Stimulated activated CD4-positive, alpha-beta T cell treated with anti-CD3 and anti-CD28 coated beads, TNF-alpha, amount 100 ng/mL, for 48 hours (primary cell): ENCODE measurements at regions not wholly inside any gene's neighbourhood (a gene's known extent, or its start where the extent isn't known, plus 50 kb on each side); places are given as distances from the start of the nearest gene placed in this dataset.

Experiments
- DNase-seq, 3 donors: peaks; one replicate each; pipeline ENCODE4 v3.0.0-alpha.2; 2020; ENCODE audit warnings: low read depth in 3 of 3

GRCh38 chr2:8395718-8396117, 286.1 kb upstream of the ID2 start:
- no peak for DNase-seq

GRCh38 chr2:8398040-8398668, 283.7 kb upstream of the ID2 start:
- no peak for DNase-seq

- DNase-seq: no peak
These were observed 282.1 kb upstream of the ID2 start for GRCh38 chr2:8399731-8400130.

- no peak for DNase-seq
These were observed 281.7 kb upstream of the ID2 start for GRCh38 chr2:8400196-8400595.

- no peak for DNase-seq
These were observed 279.6 kb upstream of the ID2 start for GRCh38 chr2:8402222-8402621.

- no peak for DNase-seq
These were observed 278.0 kb upstream of the ID2 start for GRCh38 chr2:8403876-8404275.

GRCh38 chr2:8405334-8405733, 276.5 kb upstream of the ID2 start:
- no peak for DNase-seq

GRCh38 chr2:8406271-8406670, 275.6 kb upstream of the ID2 start:
- DNase-seq: no peak

- no peak for DNase-seq
These were observed 274.5 kb upstream of the ID2 start for GRCh38 chr2:8407332-8407731.

GRCh38 chr2:8408560-8409460, 273.0 kb upstream of the ID2 start:
- DNase-seq: peak; percentile 66 to 82 (median 70)

- no peak for DNase-seq
These were observed 272.2 kb upstream of the ID2 start for GRCh38 chr2:8409461-8410260.

GRCh38 chr2:8412082-8412481, 269.8 kb upstream of the ID2 start:
- no peak for DNase-seq

- no peak for DNase-seq
These were observed 269.3 kb upstream of the ID2 start for GRCh38 chr2:8412586-8412985.

GRCh38 chr2:8413589-8414135, 268.2 kb upstream of the ID2 start:
- no peak for DNase-seq

- DNase-seq: no peak
These were observed 266.6 kb upstream of the ID2 start for GRCh38 chr2:8414946-8415879.

GRCh38 chr2:8416001-8416571, 265.8 kb upstream of the ID2 start:
- no peak for DNase-seq

- no peak for DNase-seq
These were observed 264.7 kb upstream of the ID2 start for GRCh38 chr2:8416849-8417832.

GRCh38 chr2:8418721-8419120, 263.1 kb upstream of the ID2 start:
- no peak for DNase-seq

GRCh38 chr2:8421658-8422449, 260.0 kb upstream of the ID2 start:
- DNase-seq: no peak
